HEK293 (cell line): ENCODE measurements at regions not wholly inside any gene's neighbourhood (a gene's known extent, or its start where the extent isn't known, plus 50 kb on each side); places are given as distances from the start of the nearest gene placed in this dataset.

Experiments
- CTCF ChIA-PET: fragments of 350-600 bp; formaldehyde crosslinking; extraction: SDS; loops from one replicate; lab custom pipeline; 2021; ENCODE audit warnings: antibody characterized with exemption; lab: Yijun Ruan, JAX
- POLR2A ChIA-PET: fragments of 300-600 bp; formaldehyde crosslinking; extraction: SDS; loops from one replicate; lab custom pipeline; 2020; ENCODE audit warnings: antibody characterized with exemption, inconsistent platforms; lab: Yijun Ruan, JAX
- H3K27ac ChIP-seq: fragments of 200-500 bp; sonication (Bioruptor generic); 2 replicates; pipeline ENCODE4 v1.5.1; 2014; ENCODE audit warnings: low read depth, low read length, control low read depth, inconsistent platforms; ENCODE audit errors: extremely low read depth
- H3K36me3 ChIP-seq, 2 experiments: fragments of 200-500 bp in 1 of 2; sonication (Bioruptor generic) in 1 of 2; 1 replicate in 1 of 2; 2 replicates in 1 of 2; pipeline ENCODE4 v1.5.1; 2014 to 2017; ENCODE audit warnings: inconsistent platforms in 2 of 2, low read length in 2 of 2; ENCODE audit not compliant: control insufficient read depth in 2 of 2, insufficient read depth in 1 of 2
- H3K4me1 ChIP-seq: fragments of 200-500 bp; sonication (Bioruptor generic); 2 replicates; pipeline ENCODE4 v1.5.1; 2014; ENCODE audit warnings: mild to moderate bottlenecking, low read length, inconsistent platforms; ENCODE audit not compliant: control insufficient read depth, insufficient read depth
- H3K4me3 ChIP-seq: 2 replicates; pipeline ENCODE4 v1.5.1; 2011; ENCODE audit warnings: low read depth, mild to moderate bottlenecking, control low read depth, low read length, moderate library complexity
- H3K9me3 ChIP-seq: fragments of 200-500 bp; sonication (Bioruptor generic); 2 replicates; pipeline ENCODE4 v1.5.1; 2014; ENCODE audit warnings: low read depth, low read length, inconsistent platforms; ENCODE audit not compliant: control insufficient read depth, insufficient read depth
- BCL6B ChIP-seq: fragments of 450-650 bp; formaldehyde crosslinking; IDR thresholded peaks from 2 replicates; pipeline ENCODE4 v1.5.1; 2017; ENCODE audit warnings: missing biosample characterization, missing genetic modification characterization
- CTCF ChIP-seq: fragments of 450-650 bp; formaldehyde crosslinking; IDR thresholded peaks from 2 replicates; pipeline ENCODE4 v1.5.1; 2016; ENCODE audit warnings: missing biosample characterization, missing genetic modification characterization
- HIC1 ChIP-seq: fragments of 450-650 bp; formaldehyde crosslinking; IDR thresholded peaks from 2 replicates; pipeline ENCODE4 v1.5.1; 2016; ENCODE audit warnings: missing biosample characterization, missing genetic modification characterization
- KLF7 ChIP-seq: fragments of 450-650 bp; formaldehyde crosslinking; IDR thresholded peaks from 2 replicates; pipeline ENCODE4 v1.5.1; 2016; ENCODE audit warnings: missing biosample characterization, missing genetic modification characterization, borderline replicate concordance
- PRDM1 ChIP-seq: fragments of 450-650 bp; formaldehyde crosslinking; IDR thresholded peaks from 2 replicates; pipeline ENCODE4; 2016; ENCODE audit warnings: missing biosample characterization, missing genetic modification characterization
- RBAK ChIP-seq: fragments of 450-650 bp; formaldehyde crosslinking; IDR thresholded peaks from 2 replicates; pipeline ENCODE4 v1.5.1; 2016; ENCODE audit warnings: missing biosample characterization, missing genetic modification characterization
- WT1 ChIP-seq: fragments of 450-650 bp; formaldehyde crosslinking; IDR thresholded peaks from 2 replicates; pipeline ENCODE4 v1.5.1; 2016; ENCODE audit warnings: missing biosample characterization, missing genetic modification characterization
- YY1 ChIP-seq: fragments of 450-650 bp; formaldehyde crosslinking; IDR thresholded peaks from 2 replicates; pipeline ENCODE4 v1.5.1; 2018; ENCODE audit warnings: missing biosample characterization, missing genetic modification characterization
- ZBTB7A ChIP-seq: fragments of 450-650 bp; formaldehyde crosslinking; IDR thresholded peaks from 2 replicates; pipeline ENCODE4 v1.5.1; 2016; ENCODE audit warnings: low read depth, missing biosample characterization, missing genetic modification characterization
- ZFP41 ChIP-seq: fragments of 450-650 bp; formaldehyde crosslinking; IDR thresholded peaks from 2 replicates; pipeline ENCODE4 v1.5.1; 2016; ENCODE audit warnings: missing biosample characterization, missing genetic modification characterization, borderline replicate concordance
- ZNF114 ChIP-seq: fragments of 450-650 bp; formaldehyde crosslinking; IDR thresholded peaks from 2 replicates; pipeline ENCODE4 v1.5.0; 2017; ENCODE audit warnings: missing biosample characterization, missing genetic modification characterization
- ZNF132 ChIP-seq: fragments of 450-650 bp; formaldehyde crosslinking; IDR thresholded peaks from 2 replicates; pipeline ENCODE4 v1.5.1; 2017; ENCODE audit warnings: missing biosample characterization, missing genetic modification characterization, borderline replicate concordance
- ZNF19 ChIP-seq: fragments of 450-650 bp; formaldehyde crosslinking; IDR thresholded peaks from 2 replicates; pipeline ENCODE4; 2016; ENCODE audit warnings: missing biosample characterization, missing genetic modification characterization, low read depth
- ZNF214 ChIP-seq: fragments of 450-650 bp; formaldehyde crosslinking; IDR thresholded peaks from 2 replicates; pipeline ENCODE4 v1.5.1; 2017; ENCODE audit warnings: missing biosample characterization, mild to moderate bottlenecking, missing genetic modification characterization, borderline replicate concordance
- ZNF221 ChIP-seq: fragments of 450-650 bp; formaldehyde crosslinking; IDR thresholded peaks from 2 replicates; pipeline ENCODE4 v1.5.1; 2017; ENCODE audit warnings: missing biosample characterization, missing genetic modification characterization, borderline replicate concordance
- ZNF266 ChIP-seq: fragments of 450-650 bp; formaldehyde crosslinking; IDR thresholded peaks from 2 replicates; pipeline ENCODE4 v1.5.1; 2016; ENCODE audit warnings: missing biosample characterization, missing genetic modification characterization, low read depth
- ZNF274 ChIP-seq, 2 experiments: fragments of 200-500 bp in 1 of 2; fragments of 450-650 bp in 1 of 2; sonication (Bioruptor generic) in 1 of 2; formaldehyde crosslinking in 1 of 2; IDR thresholded peaks; 2 replicates each; pipeline versions ENCODE4 v1.5.1 to v1.6.1; 2014 to 2016; ENCODE audit warnings: borderline replicate concordance in 1 of 2, inconsistent platforms in 1 of 2, low read length in 1 of 2, missing biosample characterization in 1 of 2, missing genetic modification characterization in 1 of 2
- ZNF302 ChIP-seq: fragments of 450-650 bp; formaldehyde crosslinking; IDR thresholded peaks from 2 replicates; pipeline ENCODE4 v1.5.1; 2016; ENCODE audit warnings: missing biosample characterization, missing genetic modification characterization, low read depth
- ZNF433 ChIP-seq: fragments of 450-650 bp; formaldehyde crosslinking; IDR thresholded peaks from 2 replicates; pipeline ENCODE4 v1.5.1; 2016; ENCODE audit warnings: missing biosample characterization, missing genetic modification characterization, low read depth
- ZNF501 ChIP-seq: fragments of 450-650 bp; formaldehyde crosslinking; IDR thresholded peaks from 2 replicates; pipeline ENCODE4 v1.5.1; 2016; ENCODE audit warnings: missing biosample characterization, missing genetic modification characterization
- ZNF580 ChIP-seq: fragments of 450-650 bp; formaldehyde crosslinking; IDR thresholded peaks from 2 replicates; pipeline ENCODE4 v1.5.1; 2016; ENCODE audit warnings: missing biosample characterization, missing genetic modification characterization
- ZNF610 ChIP-seq: fragments of 450-650 bp; formaldehyde crosslinking; IDR thresholded peaks from 2 replicates; pipeline ENCODE4 v1.5.1; 2016; ENCODE audit warnings: missing biosample characterization, missing genetic modification characterization, borderline replicate concordance
- ZNF629 ChIP-seq: fragments of 450-650 bp; formaldehyde crosslinking; IDR thresholded peaks from 2 replicates; pipeline ENCODE4 v1.5.1; 2017; ENCODE audit warnings: missing biosample characterization, missing genetic modification characterization
- ZNF658 ChIP-seq: fragments of 450-650 bp; formaldehyde crosslinking; IDR thresholded peaks from 2 replicates; pipeline ENCODE4; 2016; ENCODE audit warnings: missing biosample characterization, missing genetic modification characterization
- ZNF664 ChIP-seq: fragments of 450-650 bp; formaldehyde crosslinking; IDR thresholded peaks from 2 replicates; pipeline ENCODE4 v1.5.1; 2016; ENCODE audit warnings: missing biosample characterization, missing genetic modification characterization
- ZNF707 ChIP-seq: fragments of 450-650 bp; formaldehyde crosslinking; IDR thresholded peaks from 2 replicates; pipeline ENCODE4 v1.5.1; 2016; ENCODE audit warnings: missing biosample characterization, missing genetic modification characterization
- ZNF776 ChIP-seq: fragments of 450-650 bp; formaldehyde crosslinking; IDR thresholded peaks from 2 replicates; pipeline ENCODE4 v1.5.0; 2017; ENCODE audit warnings: missing biosample characterization, missing genetic modification characterization, borderline replicate concordance
- ZSCAN16 ChIP-seq: fragments of 450-650 bp; formaldehyde crosslinking; IDR thresholded peaks from 2 replicates; pipeline ENCODE4 v1.5.1; 2016; ENCODE audit warnings: missing biosample characterization, missing genetic modification characterization
- ZSCAN30 ChIP-seq: fragments of 450-650 bp; IDR thresholded peaks from 2 replicates; pipeline ENCODE4 v1.5.1; 2018; ENCODE audit warnings: missing biosample characterization, mild to moderate bottlenecking, missing genetic modification characterization, moderate library complexity

GRCh38 chr6:125618629-125619028 is 130.8 kb upstream of the HEY2 start:
- Histone ChIP-seq H3K4me1 (no peaks in the 10 kb centered on the region), H3K36me3 (no peaks in the 10 kb centered on the region), H3K9me3 (no peaks in the 10 kb centered on the region), H3K4me3 (no peak overlapping the region), H3K27ac (no peak overlapping the region)
- POLR2A ChIA-PET, result no interaction called here
- TF ChIP-seq YY1 (tag by site-specific recombination) (no peak), ZSCAN30 (tag by site-specific recombination) (no peak), ZNF266 (no peak), ZNF132 (tag by site-specific recombination) (no peak), KLF7 (tag by site-specific recombination) (no peak), CTCF (tag by site-specific recombination) (no peak), ZNF214 (tag by site-specific recombination) (no peak), HIC1 (tag by site-specific recombination) (no peak), ZNF433 (no peak), ZNF610 (no peak), ZNF629 (tag by site-specific recombination) (no peak), ZNF302 (tag by site-specific recombination) (no peak), PRDM1 (tag by site-specific recombination) (no peak), ZNF580 (tag by site-specific recombination) (no peak), ZNF114 (no peak), ZNF274 (IDR thresholded peaks at IDR 0.05; ENCODE audit: low read length) (no peak), ZNF274 (tag by site-specific recombination; IDR thresholded peaks at IDR 0.05; ENCODE audit: borderline replicate concordance) (no peak)
- CTCF ChIA-PET, result no interaction called here

GRCh38 chr6:125623085-125623484 is 126.3 kb upstream of the HEY2 start:
- TF ChIP-seq ZNF664 (tag by site-specific recombination), result no peak
- TF ChIP-seq ZSCAN16 (tag by site-specific recombination), result no peak
- no peak for TF ChIP-seq ZBTB7A
- TF ChIP-seq ZNF580 (tag by site-specific recombination), result no peak
- TF ChIP-seq ZNF266, result no peak
- no peak for TF ChIP-seq ZNF707
- no peak for TF ChIP-seq ZNF221 (tag by site-specific recombination)
- no peak for TF ChIP-seq WT1 (tag by site-specific recombination)
- no peak for TF ChIP-seq ZNF501 (tag by site-specific recombination)
- TF ChIP-seq ZNF776 (tag by site-specific recombination), result no peak
- TF ChIP-seq ZFP41 (tag by site-specific recombination), result no peak
- no peak for TF ChIP-seq RBAK
- no peak for TF ChIP-seq ZNF658
- no peak for TF ChIP-seq ZNF19 (tag by site-specific recombination)
- no peak for TF ChIP-seq BCL6B
- no peaks in the 10 kb centered on the region for H3K9me3 ChIP-seq
- H3K36me3 ChIP-seq, result no peaks in the 10 kb centered on the region
- H3K4me3 ChIP-seq, result no peak overlapping the region
- CTCF ChIA-PET, result no interaction called here
- POLR2A ChIA-PET, result no interaction called here
- no peaks in the 10 kb centered on the region for H3K4me1 ChIP-seq
- no peak overlapping the region for H3K27ac ChIP-seq
